Fibroblast of gingiva (primary cell): ENCODE measurements at regions not wholly inside any gene's neighbourhood (a gene's known extent, or its start where the extent isn't known, plus 50 kb on each side); places are given as distances from the start of the nearest gene placed in this dataset.

Experiments
- DNase-seq: peaks from one replicate; pipeline ENCODE4 v3.0.0-alpha.2; 2011; ENCODE audit warnings: low read depth

DNA sequence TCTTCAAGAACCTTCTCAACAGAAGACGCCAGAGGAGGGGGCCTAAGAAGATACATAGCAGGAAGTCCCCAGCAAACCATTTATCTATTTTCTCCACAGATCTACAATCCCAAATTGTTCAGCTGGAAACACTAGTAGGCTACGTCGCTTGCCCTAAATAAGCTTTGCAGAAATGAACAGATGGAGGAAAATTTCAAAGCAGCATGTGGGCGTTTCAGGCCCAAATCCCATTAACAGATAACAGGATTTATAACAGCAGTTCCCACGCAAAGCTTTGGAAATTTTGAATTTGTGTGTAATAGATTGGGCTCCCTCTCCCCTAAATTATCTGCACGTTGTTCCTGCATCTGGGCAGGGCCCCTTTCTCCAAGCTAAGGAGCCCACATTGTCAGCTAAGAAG, 60.6 kb upstream of the FRMD4A start:
- DNase-seq = no peak

DNA sequence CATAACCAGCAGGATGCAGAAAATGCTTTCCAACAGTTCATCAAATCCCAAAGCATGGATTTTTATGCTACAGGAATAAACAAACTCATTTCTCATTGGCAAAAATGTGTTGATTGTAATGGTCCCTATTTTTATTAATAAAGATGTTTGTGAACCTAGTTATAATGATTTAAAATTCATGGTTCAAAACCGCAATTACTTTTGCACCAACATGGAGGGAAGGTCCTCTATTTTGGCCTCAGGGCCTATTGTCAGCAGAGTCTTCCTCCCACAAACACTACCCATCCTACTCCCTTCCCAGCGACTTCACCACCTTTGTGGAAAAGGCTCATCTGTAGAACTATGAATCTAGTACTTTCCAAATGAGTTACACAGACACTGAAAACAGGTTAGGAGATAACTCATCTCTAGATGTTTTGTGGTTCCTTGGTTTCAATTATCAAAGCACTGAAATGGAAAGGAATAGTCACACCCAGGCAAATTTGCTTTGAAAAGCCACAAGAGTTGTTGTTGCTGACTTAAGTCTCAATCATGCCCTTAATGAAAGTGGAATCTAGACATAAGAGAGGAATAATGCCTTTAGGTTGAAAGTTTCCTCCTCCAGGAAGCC, 59.4 kb upstream of the FRMD4A start:
- no peak for DNase-seq

DNA sequence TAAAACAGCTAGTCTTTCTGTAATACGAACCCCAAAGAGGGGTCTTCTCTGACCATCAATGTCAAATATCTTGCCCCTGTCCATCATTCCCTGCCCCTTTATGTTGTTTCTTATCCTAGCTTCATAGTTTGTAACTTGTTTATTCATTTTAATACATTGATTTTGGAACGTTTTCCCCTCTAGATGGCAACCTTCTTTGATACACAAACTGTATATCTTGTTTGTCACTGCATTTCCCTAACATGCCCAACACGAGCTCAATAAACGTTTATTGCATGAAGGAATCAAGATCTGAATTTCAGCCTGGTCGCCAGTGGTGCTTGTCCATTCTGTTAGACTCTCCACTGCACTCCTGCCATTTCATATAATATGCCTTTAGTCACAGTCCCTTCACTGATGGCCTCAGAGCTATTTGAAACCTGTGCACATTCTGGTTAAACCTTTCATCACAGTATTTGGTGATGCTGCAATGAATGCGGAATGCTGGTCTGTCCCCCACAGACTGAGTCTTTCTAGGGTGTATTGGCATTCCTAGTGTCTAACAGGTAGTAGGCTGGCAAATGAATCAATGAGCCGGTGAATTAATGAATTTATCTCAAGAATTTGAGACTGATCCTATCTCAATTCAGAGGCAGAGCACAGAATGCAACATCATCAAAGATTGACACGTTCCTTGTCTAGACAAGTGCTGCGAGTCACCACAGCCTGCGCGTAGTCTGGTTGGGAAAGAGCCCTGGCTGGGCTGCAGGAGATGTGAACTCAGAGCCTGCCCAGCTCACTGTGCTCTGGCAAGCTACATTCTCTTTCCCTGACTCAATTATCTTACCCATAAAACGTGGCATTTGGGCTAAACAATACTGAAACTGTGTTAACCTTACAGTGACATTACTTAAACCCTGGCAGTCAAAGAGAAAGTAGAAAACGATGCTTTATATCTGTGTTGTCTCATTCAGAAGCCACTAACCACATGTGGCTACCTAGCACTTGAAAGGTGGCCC, 55.2 kb upstream of the FRMD4A start:
- DNase-seq = peak; percentile 85

DNA sequence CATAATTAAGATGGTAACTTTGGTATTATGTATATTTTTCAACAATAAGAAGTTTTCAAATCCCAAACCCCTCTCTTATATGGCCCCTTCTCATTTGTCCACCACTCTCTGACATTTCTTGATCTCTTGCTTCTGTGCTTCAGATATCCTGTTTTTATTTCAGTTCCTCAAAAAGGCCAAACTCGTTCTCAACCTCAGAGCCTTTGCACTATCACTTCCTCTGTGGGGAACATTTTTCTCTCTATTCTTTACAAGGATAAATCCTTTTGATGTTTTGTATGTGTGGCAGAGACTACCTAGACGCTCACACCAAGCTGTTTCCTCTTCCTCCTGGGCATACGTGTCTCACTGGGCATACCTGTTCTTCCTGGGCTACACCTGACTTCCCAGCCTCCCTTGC, 54.2 kb upstream of the FRMD4A start:
- no peak for DNase-seq

DNA sequence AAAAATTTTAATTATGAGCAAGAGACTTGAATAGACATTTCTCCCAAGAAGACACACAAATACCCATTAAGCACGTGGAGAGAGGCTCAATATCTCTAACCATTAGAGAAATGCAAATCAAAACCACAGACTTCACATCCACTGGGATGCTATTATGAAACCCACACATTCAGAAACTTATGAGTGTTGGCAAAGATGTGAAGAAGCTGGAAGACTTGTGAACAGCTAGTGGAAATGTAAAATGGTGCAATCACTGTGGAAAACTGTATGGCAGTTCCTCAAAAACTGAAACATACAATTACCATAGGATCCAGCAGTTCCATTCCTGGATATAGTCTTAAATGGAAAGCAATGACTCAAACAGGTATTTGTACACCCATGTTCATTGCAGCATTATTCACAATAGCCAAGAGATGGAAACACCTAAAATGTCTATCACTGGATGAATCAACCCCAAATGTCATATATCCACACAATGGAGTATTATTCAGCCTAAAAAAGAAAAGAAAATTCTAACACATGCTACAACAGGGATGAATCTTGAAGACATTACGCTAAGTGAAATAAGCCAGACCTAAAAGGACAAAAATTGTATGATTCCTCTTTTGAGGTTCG, 53.5 kb upstream of the FRMD4A start:
- DNase-seq = peak; percentile 46

DNA sequence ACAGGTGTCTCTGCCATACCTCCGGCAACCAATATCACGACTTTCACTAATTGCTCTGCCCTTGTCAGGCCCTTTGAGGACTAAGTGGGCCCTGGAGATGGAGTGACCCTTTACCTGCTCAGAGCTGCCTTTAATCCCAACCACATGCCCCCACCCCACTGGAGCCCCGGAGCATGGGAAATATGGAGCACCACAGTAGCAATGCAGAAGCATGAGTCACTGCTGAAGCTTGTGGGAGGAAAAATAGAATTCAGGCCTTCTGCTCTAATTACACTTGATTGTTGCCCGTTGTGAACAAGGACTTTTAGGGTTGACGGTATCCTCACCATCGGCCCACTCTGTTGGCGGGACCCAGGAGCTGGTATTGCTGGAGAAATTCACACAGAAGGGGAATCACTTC, 52.5 kb upstream of the FRMD4A start:
- DNase-seq = no peak

DNA sequence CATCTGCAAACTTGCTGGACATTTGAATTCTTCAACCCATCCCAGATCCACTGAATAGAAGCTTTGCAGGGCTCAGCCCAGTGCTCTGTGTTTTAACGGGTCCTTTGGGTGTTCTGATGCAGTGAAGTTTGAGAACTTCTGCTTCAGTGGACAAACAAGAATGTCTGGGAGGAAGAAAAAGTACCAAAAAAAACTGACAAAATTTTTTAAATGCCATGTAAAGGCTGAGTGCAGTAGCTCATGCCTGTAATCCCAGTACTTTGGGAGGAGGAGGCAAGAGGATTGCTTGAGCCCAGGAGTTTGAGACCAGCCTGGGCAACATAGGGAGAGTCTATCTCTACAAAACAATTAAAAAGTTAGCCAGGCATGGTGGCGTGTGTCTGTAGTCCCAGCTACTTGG, 51.8 kb upstream of the FRMD4A start:
- no peak for DNase-seq

DNA sequence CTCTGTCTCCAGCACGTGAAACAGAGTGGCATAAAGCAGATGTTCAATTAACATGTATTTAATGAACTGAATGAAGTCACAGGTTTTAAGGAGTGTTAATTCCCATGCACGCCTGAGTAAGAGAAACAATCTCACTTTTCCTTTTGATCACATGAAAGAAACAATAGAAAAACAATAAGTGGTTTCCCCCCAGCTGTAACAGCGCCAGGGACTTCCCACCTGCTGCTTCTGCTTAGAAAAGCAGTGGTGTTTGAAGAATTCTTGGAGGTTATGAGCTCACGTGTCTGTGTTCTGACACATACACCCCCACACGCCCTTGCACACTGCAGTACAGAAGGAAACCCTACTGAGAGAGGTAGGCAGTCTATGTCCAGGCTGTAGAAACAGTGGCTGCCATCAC, 51.3 kb upstream of the FRMD4A start:
- no peak for DNase-seq

DNA sequence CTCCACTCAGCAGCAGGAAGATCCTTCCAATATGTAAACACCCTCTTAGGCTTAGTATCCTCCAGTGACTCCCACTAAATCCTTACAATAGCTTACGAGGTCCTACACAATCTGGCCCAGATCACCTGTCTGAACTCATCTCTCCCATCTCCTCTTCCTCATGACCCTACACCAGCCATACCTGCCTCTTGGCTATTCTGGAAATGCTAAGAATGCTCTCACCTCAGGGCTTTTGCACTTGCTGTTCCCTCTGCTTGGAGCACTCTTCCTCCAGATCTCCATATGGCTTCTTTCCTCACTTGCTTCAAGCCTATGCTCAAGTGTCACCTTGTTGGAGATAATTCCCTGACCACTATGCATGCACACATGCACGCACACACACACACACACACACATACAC, 50.8 kb upstream of the FRMD4A start:
- DNase-seq = no peak

DNA sequence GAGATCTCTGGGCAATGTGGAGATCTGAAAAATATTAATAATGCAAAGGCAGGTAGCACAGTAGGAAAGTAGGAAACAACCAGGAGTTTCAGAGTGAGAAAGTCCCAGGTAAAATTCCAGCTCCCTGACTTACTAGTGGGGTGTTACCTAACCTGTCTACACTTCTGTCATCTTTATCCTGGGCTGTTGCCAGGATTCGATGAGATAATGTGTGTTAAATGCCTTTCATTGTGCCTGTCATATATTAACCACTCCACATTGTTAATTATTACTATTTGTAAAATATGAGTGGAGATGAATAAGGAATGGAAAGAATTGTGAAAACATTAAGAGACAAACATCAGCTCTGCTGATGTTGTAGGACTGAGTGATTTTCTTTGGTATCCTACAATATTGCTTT, 50.0 kb upstream of the FRMD4A start:
- no peak for DNase-seq
